B cell (primary cell): ENCODE measurements at regions not wholly inside any gene's neighbourhood (a gene's known extent, or its start where the extent isn't known, plus 50 kb on each side); places are given as distances from the start of the nearest gene placed in this dataset.

Source experiments
- ATAC-seq: fragments of 200-7000 bp; cut with Tn5 transposase; one replicate; pipeline ENCODE4 v1.10.0; 2021; ENCODE audit warnings: low read depth, mild to moderate bottlenecking, moderate number of reproducible peaks, moderate library complexity
- CTCF ChIA-PET: fragments of 350-600 bp; sonication (Branson Sonifier 250); formaldehyde crosslinking; loops from one replicate; lab custom pipeline; 2021; ENCODE audit warnings: antibody characterized with exemption, inconsistent platforms; lab: Charles Lee
- POLR2A ChIA-PET: fragments of 350-600 bp; sonication (Branson Sonifier 250); formaldehyde crosslinking; loops from one replicate; lab custom pipeline; 2021; ENCODE audit warnings: antibody characterized with exemption; lab: Charles Lee
- DNase-seq: peaks from one replicate; pipeline ENCODE4 v3.0.0; 2013
- H2AFZ ChIP-seq: 2 replicates; pipeline ENCODE4 v1.6.1; 2012; ENCODE audit warnings: mild to moderate bottlenecking, low read depth, low read length; ENCODE audit not compliant: insufficient read depth, poor library complexity, severe bottlenecking
- H3K27ac ChIP-seq, 2 donors: 1 replicate in 1 of 2; 2 replicates in 1 of 2; pipeline ENCODE4 v1.5.1; 2012 to 2013; ENCODE audit warnings: low read length in 2 of 2, mild to moderate bottlenecking in 2 of 2, moderate library complexity in 1 of 2
- H3K27me3 ChIP-seq, 4 experiments: fragments of 200-600 bp in 1 of 4; sonication (generic) in 1 of 4; replicated peaks in 1 of 4; 1 replicate in 2 of 4; 2 replicates in 2 of 4; pipeline versions ENCODE4 v1.6.1 to v1.7.0; 2013 to 2016; ENCODE audit warnings: low read length in 3 of 4, mild to moderate bottlenecking in 2 of 4, mixed read lengths in 1 of 4, moderate library complexity in 1 of 4; ENCODE audit not compliant: insufficient read depth in 4 of 4, control insufficient read depth in 3 of 4; ENCODE audit errors: control extremely low read depth in 1 of 4
- H3K36me3 ChIP-seq, 2 experiments: replicated peaks in 1 of 2; 1 replicate in 1 of 2; 2 replicates in 1 of 2; pipeline versions ENCODE4 v1.6.1 to v1.7.1; 2013; ENCODE audit warnings: low read length in 1 of 2; ENCODE audit not compliant: insufficient read depth in 2 of 2, control insufficient read depth in 1 of 2; ENCODE audit errors: control extremely low read depth in 1 of 2, extremely low read depth in 1 of 2
- H3K4me1 ChIP-seq, 2 donors: fragments of 200-600 bp in 1 of 2; sonication (generic) in 1 of 2; 1 replicate in 1 of 2; 2 replicates in 1 of 2; pipeline versions ENCODE4 v1.5.1 to v1.6.1; 2013 to 2017; ENCODE audit warnings: low read length in 2 of 2; ENCODE audit not compliant: control insufficient read depth in 2 of 2, insufficient read depth in 2 of 2
- H3K4me2 ChIP-seq: replicated peaks from 2 replicates; pipeline ENCODE3; 2012; ENCODE audit warnings: mild to moderate bottlenecking, low read depth, low read length; ENCODE audit not compliant: poor library complexity, severe bottlenecking
- H3K4me3 ChIP-seq, 5 experiments: fragments of 200-600 bp in 1 of 5; sonication (generic) in 1 of 5; 1 replicate in 3 of 5; 2 replicates in 2 of 5; pipeline versions ENCODE4 v1.5.1 to v1.7.0; 2011 to 2016; ENCODE audit warnings: low read length in 4 of 5, mild to moderate bottlenecking in 4 of 5, low read depth in 2 of 5, control low read depth in 1 of 5, moderate library complexity in 1 of 5; ENCODE audit not compliant: insufficient read depth in 1 of 5; ENCODE audit errors: control extremely low read depth in 1 of 5, extremely low read depth in 1 of 5
- H3K79me2 ChIP-seq: fragments of 200-600 bp; sonication (generic); one replicate; pipeline ENCODE4 v1.6.0; 2016; ENCODE audit warnings: low read length; ENCODE audit not compliant: control insufficient read depth, insufficient read depth
- H3K9ac ChIP-seq: fragments of 200-600 bp; sonication (generic); 2 replicates; pipeline ENCODE4 v1.6.1; 2017; ENCODE audit warnings: mild to moderate bottlenecking, low read length, moderate library complexity
- H3K9me3 ChIP-seq, 3 donors: one replicate each; pipeline versions ENCODE4 v1.6.1 to v1.7.1; 2013; ENCODE audit warnings: low read length in 2 of 3; ENCODE audit not compliant: control insufficient read depth in 2 of 3, insufficient read depth in 1 of 3; ENCODE audit errors: control extremely low read depth in 1 of 3
- H4K20me1 ChIP-seq: 2 replicates; pipeline ENCODE4 v1.6.0; 2012; ENCODE audit warnings: mild to moderate bottlenecking, low read length; ENCODE audit not compliant: insufficient read depth, control insufficient read depth, poor library complexity, severe bottlenecking
- H3K27ac Mint-ChIP-seq: one replicate; pipeline ENCODE4 v1.8.0; 2021; ENCODE audit warnings: mixed read lengths
- H3K27me3 Mint-ChIP-seq: one replicate; pipeline ENCODE4 v1.8.0; 2021; ENCODE audit warnings: mixed read lengths
- H3K4me1 Mint-ChIP-seq: one replicate; pipeline ENCODE4 v1.8.0; 2021; ENCODE audit warnings: mixed read lengths
- H3K4me3 Mint-ChIP-seq: one replicate; pipeline ENCODE4 v1.8.0; 2021; ENCODE audit warnings: mixed read lengths
- H3K9me3 Mint-ChIP-seq: one replicate; pipeline ENCODE4 v1.8.0; 2022; ENCODE audit warnings: mixed read lengths; ENCODE audit not compliant: insufficient read depth
- EZH2 ChIP-seq: IDR thresholded peaks from 2 replicates; pipeline ENCODE4 v1.6.1; 2012; ENCODE audit warnings: borderline replicate concordance, low read depth, mild to moderate bottlenecking, moderate library complexity, low read length; ENCODE audit not compliant: insufficient read depth, poor library complexity, severe bottlenecking
- WGBS: methylation state at CpG from one replicate; pipeline ENCODE4 v1.1.5; 2013; ENCODE audit warnings: missing lambda C conversion rate; ENCODE audit not compliant: insufficient coverage; 5-methylcytosine and 5-hydroxymethylcytosine counted together
- intact Hi-C: fragments of 100-400 bp; cut with micrococcal nuclease; formaldehyde crosslinking; loops from one replicate; pipeline ENCODE4 v1.10.0; 2022
- TF ChIP-seq, protein P1 (sequence below): fragments of 200-600 bp; IDR thresholded peaks from one replicate; pipeline ENCODE4 v1.8.0; 2022; ENCODE audit warnings: antibody characterized with exemption, mild to moderate bottlenecking

DNA sequence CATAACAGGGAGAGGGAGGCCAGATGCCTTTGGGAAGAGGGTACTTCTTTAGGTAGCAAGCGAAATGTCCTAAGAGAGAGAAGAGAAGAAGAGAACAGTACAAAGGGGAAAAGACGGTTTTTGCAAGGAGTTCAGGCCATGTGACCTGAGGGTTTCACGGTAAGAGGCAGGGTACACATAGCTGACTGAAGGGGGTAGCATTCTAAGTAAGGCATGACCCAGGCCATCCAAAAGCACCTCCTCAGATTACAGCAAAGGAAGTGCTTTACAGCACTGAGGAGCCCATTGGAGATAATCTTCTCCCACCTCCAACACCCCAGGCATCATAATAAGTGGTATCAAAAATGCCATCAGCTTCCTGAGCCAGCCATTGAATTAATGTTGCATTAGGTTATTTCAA lies 258.2 kb upstream of the NPY start:
- no peaks in the 10 kb centered on the region for H3K79me2 ChIP-seq
- no peaks in the 10 kb centered on the region for H3K36me3 ChIP-seq
- no peaks in the 10 kb centered on the region for H3K9me3 ChIP-seq
- no peak overlapping the region for H2AFZ ChIP-seq
- intact Hi-C loops, result no loop called here
- TF ChIP-seq, protein P1, sequence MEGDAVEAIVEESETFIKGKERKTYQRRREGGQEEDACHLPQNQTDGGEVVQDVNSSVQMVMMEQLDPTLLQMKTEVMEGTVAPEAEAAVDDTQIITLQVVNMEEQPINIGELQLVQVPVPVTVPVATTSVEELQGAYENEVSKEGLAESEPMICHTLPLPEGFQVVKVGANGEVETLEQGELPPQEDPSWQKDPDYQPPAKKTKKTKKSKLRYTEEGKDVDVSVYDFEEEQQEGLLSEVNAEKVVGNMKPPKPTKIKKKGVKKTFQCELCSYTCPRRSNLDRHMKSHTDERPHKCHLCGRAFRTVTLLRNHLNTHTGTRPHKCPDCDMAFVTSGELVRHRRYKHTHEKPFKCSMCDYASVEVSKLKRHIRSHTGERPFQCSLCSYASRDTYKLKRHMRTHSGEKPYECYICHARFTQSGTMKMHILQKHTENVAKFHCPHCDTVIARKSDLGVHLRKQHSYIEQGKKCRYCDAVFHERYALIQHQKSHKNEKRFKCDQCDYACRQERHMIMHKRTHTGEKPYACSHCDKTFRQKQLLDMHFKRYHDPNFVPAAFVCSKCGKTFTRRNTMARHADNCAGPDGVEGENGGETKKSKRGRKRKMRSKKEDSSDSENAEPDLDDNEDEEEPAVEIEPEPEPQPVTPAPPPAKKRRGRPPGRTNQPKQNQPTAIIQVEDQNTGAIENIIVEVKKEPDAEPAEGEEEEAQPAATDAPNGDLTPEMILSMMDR, result no peak
- no peak for TF ChIP-seq EZH2
- ATAC-seq (no peak), DNase-seq (no peak)
- H4K20me1 ChIP-seq, result no peaks in the 10 kb centered on the region
- Mint-ChIP-seq H3K4me3 (no peak overlapping the region), H3K27ac (no peak overlapping the region), H3K4me1 (no peaks in the 10 kb centered on the region), H3K9me3 (no peaks in the 10 kb centered on the region), H3K27me3 (peaks cover 15% of the 10 kb centered on the region)
- no peak overlapping the region for H3K27ac ChIP-seq
- POLR2A ChIA-PET, result no interaction called here
- no peaks in the 10 kb centered on the region for H3K4me1 ChIP-seq
- WGBS, result 94% methylated on average over 2 of the region's 3 CpGs
- no peak overlapping the region for H3K4me3 ChIP-seq
- peaks cover 0 to 2% (median 0%) of the 10 kb centered on the region in 4 experiments for H3K27me3 ChIP-seq
- H3K9ac ChIP-seq, result no peak overlapping the region
- CTCF ChIA-PET, result no interaction called here
- no peak overlapping the region for H3K4me2 ChIP-seq

- ATAC-seq, result no peak
- no peak for DNase-seq
- no peak overlapping the region for H3K27ac Mint-ChIP-seq
- Histone ChIP-seq H3K36me3 (no peaks in the 10 kb centered on the region), H3K27ac (no peak overlapping the region), H2AFZ (no peak overlapping the region), H3K4me3 (no peak overlapping the region), H3K9me3 (no peaks in the 10 kb centered on the region), H3K9ac (no peak overlapping the region), H3K79me2 (no peaks in the 10 kb centered on the region), H3K4me2 (no peak overlapping the region), H4K20me1 (no peaks in the 10 kb centered on the region), H3K27me3 (peaks cover 0 to 2% (median 0%) of the 10 kb centered on the region in 4 experiments), H3K4me1 (no peaks in the 10 kb centered on the region)
- ChIA-PET POLR2A (no interaction called here), CTCF (no interaction called here)
- H3K27me3 Mint-ChIP-seq, result peaks cover 15% of the 10 kb centered on the region
- no peaks in the 10 kb centered on the region for H3K4me1 Mint-ChIP-seq
- intact Hi-C loops, result no loop called here
- no peak for TF ChIP-seq EZH2
- TF ChIP-seq, protein P1, result no peak
- no peaks in the 10 kb centered on the region for H3K9me3 Mint-ChIP-seq
- H3K4me3 Mint-ChIP-seq, result no peak overlapping the region
Observed at GRCh38 chr7:24026351-24026750, 257.6 kb upstream of the NPY start.
